A673 (cell line): ENCODE measurements at regions not wholly inside any gene's neighbourhood (a gene's known extent, or its start where the extent isn't known, plus 50 kb on each side); places are given as distances from the start of the nearest gene placed in this dataset.

Experiments used
- EZH2 ChIP-seq: fragments of 200-600 bp; sonication (generic); IDR thresholded peaks from 2 replicates; pipeline ENCODE4 v1.6.1; 2017; ENCODE audit warnings: borderline replicate concordance, low read depth, mild to moderate bottlenecking, mixed read lengths, antibody characterized with exemption, low read length; ENCODE audit not compliant: poor library complexity, severe bottlenecking
- TF ChIP-seq, protein P1 (sequence below): fragments of 300-800, 200-600 bp; sonication (generic); conservative IDR thresholded peaks from 2 replicates; pipeline ENCODE4 v1.5.1; 2017; ENCODE audit warnings: low read depth, mild to moderate bottlenecking, antibody characterized with exemption, low read length, moderate library complexity, mixed read lengths

DNA sequence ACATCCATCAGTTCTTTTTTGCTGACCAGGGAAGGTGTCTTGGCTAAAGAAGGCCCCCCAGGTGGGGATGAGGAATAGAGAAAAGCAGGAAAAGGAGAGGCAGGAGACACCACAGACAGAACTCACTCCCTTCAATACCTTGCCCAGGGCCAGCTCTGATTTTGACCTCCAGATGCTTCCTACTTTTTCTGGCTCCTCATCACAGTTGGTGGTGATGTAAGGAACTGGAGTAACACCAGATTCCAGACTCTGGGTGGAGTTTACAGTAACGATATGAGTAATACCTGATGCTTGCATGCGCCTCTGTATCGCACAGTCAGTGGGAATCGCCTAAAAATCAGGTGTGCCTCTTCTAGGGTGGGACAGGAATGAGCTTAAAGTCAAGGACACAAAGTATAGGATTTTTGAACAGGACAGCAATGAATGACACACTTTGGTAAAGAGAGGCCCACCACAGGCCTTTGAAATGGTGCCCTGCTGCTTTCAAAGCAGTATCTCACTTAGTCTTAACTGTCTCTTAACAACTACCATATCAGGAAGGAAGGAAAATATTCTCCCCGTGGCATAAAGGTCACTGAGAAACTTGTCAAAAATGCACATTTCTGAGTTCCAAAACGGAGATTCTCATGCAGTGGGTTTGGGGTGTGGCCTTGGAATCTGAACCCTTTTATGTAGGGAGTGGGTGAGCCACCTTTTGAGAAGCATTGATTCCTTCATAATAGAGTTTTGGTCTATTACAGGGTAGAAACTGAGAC is 140.8 kb downstream of the SNX19 start:
- TF ChIP-seq, protein P1, sequence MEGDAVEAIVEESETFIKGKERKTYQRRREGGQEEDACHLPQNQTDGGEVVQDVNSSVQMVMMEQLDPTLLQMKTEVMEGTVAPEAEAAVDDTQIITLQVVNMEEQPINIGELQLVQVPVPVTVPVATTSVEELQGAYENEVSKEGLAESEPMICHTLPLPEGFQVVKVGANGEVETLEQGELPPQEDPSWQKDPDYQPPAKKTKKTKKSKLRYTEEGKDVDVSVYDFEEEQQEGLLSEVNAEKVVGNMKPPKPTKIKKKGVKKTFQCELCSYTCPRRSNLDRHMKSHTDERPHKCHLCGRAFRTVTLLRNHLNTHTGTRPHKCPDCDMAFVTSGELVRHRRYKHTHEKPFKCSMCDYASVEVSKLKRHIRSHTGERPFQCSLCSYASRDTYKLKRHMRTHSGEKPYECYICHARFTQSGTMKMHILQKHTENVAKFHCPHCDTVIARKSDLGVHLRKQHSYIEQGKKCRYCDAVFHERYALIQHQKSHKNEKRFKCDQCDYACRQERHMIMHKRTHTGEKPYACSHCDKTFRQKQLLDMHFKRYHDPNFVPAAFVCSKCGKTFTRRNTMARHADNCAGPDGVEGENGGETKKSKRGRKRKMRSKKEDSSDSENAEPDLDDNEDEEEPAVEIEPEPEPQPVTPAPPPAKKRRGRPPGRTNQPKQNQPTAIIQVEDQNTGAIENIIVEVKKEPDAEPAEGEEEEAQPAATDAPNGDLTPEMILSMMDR: no peak
- TF ChIP-seq EZH2: no peak
